Spleen (tissue), 11 donors: ENCODE measurements at regions not wholly inside any gene's neighbourhood (a gene's known extent, or its start where the extent isn't known, plus 50 kb on each side); places are given as distances from the start of the nearest gene placed in this dataset.

Source experiments
- DNase-seq: peaks from one replicate; pipeline ENCODE4 v3.0.0-alpha.2; 2020
- H3K27ac ChIP-seq, 8 donors: fragments of 200-600 bp; sonication (generic) in 7 of 8; 1 replicate in 4 of 8; 2 replicates in 4 of 8; pipeline versions ENCODE4 v1.5.0 to v1.8.0; 2016 to 2021; ENCODE audit warnings: inconsistent platforms in 4 of 8, mild to moderate bottlenecking in 4 of 8, moderate library complexity in 1 of 8
- H3K27me3 ChIP-seq, 7 donors: fragments of 200-600 bp; sonication (generic) in 6 of 7; replicated peaks in 1 of 7; 1 replicate in 4 of 7; 2 replicates in 3 of 7; pipeline versions ENCODE4 v1.5.0 to v1.8.0; 2016 to 2021; ENCODE audit warnings: inconsistent platforms in 3 of 7, mild to moderate bottlenecking in 1 of 7
- H3K36me3 ChIP-seq, 6 donors: fragments of 200-600 bp; sonication (generic) in 5 of 6; 1 replicate in 4 of 6; 2 replicates in 2 of 6; pipeline versions ENCODE4 v1.5.0 to v1.8.0; 2016 to 2021; ENCODE audit warnings: inconsistent platforms in 2 of 6
- H3K4me1 ChIP-seq, 6 donors: fragments of 200-600 bp; sonication (generic) in 5 of 6; 1 replicate in 3 of 6; 2 replicates in 3 of 6; pipeline versions ENCODE4 v1.5.0 to v1.8.0; 2016 to 2021; ENCODE audit warnings: inconsistent platforms in 3 of 6
- H3K4me3 ChIP-seq, 8 donors: fragments of 200-600 bp; sonication (generic) in 7 of 8; 1 replicate in 4 of 8; 2 replicates in 4 of 8; pipeline versions ENCODE4 v1.5.0 to v1.8.0; 2016 to 2021; ENCODE audit warnings: inconsistent platforms in 4 of 8, mild to moderate bottlenecking in 4 of 8, moderate library complexity in 2 of 8
- H3K9me3 ChIP-seq, 8 donors: fragments of 200-600 bp; sonication (generic) in 7 of 8; 1 replicate in 4 of 8; 2 replicates in 4 of 8; pipeline versions ENCODE4 v1.5.0 to v1.8.0; 2016 to 2021; ENCODE audit warnings: inconsistent platforms in 4 of 8
- CTCF ChIP-seq, 11 experiments: fragments of 200-600 bp in 7 of 11; fragments of 450-650 bp in 4 of 11; sonication (generic) in 4 of 11; IDR thresholded peaks in 8 of 11; conservative IDR thresholded peaks in 3 of 11; 1 replicate in 7 of 11; 2 replicates in 4 of 11; pipeline versions ENCODE4 v1.4.0 to v1.8.0; 2016 to 2021; ENCODE audit warnings: antibody characterized with exemption in 11 of 11, inconsistent platforms in 4 of 11, mild to moderate bottlenecking in 1 of 11
- POLR2A ChIP-seq, 3 donors: fragments of 450-650 bp; IDR thresholded peaks; one replicate each; pipeline ENCODE4 v1.5.1; 2017; ENCODE audit warnings: antibody characterized with exemption in 3 of 3, mild to moderate bottlenecking in 1 of 3
- POLR2AphosphoS5 ChIP-seq, 3 donors: sonication (generic); formaldehyde crosslinking; IDR thresholded peaks; one replicate each; pipeline ENCODE4 v1.5.1; 2017; ENCODE audit warnings: antibody characterized with exemption in 3 of 3
- WGBS, 5 donors: extraction: QIAGEN DNeasy Blood & Tissue Kit in 3 of 5; methylation state at CpG; one replicate each; pipeline versions ENCODE4 v1.1.5 to v1.1.7; 2013 to 2018; 5-methylcytosine and 5-hydroxymethylcytosine counted together
- intact Hi-C: fragments of 100-400 bp; cut with DNase I; formaldehyde crosslinking; loops from one replicate; pipeline ENCODE4 v1.15.0; 2023; ENCODE audit warnings: low total_unique reads
- donor health status: healthy with polysubstance abuse.
- donor health status: DM: no; HTN: no; CAD: no; lungs with moderate emphysema.
- donor health status: DM: no; HTN: no; CAD: no.
- donor health status: Bipolar disorder and iron deficiency.
- donor health status: healthy.
- donor health status: DM: no; HTN: no; CAD: no.
- donor health status: DM: yes; HTN: yes; CAD: no.

DNA sequence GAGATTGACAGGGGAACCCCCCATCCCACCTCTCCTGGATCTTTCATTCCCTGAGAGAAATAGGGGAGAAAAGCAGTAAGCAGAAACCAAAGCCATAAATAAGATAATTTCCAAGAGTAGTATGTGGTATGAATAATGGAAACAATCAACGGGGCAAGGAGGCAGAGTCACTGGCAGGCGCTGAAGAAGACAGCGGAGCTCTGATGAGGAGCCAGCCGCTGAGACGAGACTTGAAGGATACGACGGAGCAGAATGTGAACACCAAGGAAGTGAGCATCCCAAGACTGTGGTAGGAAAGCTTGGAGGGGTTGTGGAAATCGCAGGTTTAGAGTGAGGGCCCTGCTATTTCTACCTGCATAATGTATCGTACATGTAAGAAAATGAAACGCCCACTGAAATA is 93.6 kb upstream of the CBLN2 start:
- no peaks in the 10 kb centered on the region for H3K4me1 ChIP-seq
- no peak for TF ChIP-seq POLR2AphosphoS5 (IDR thresholded peaks at IDR 0.05)
- TF ChIP-seq CTCF (IDR thresholded peaks at IDR 0.05 in 8 of 11, conservative IDR thresholded peaks at IDR 0.05 in 3 of 11): no peak
- TF ChIP-seq POLR2A (IDR thresholded peaks at IDR 0.05): no peak
- no peaks in the 10 kb centered on the region for H3K9me3 ChIP-seq
- intact Hi-C loops: no loop called here
- no peak for DNase-seq
- H3K27me3 ChIP-seq: no peaks in the 10 kb centered on the region
- no peaks in the 10 kb centered on the region for H3K36me3 ChIP-seq
- no peak overlapping the region for H3K4me3 ChIP-seq
- no peak overlapping the region for H3K27ac ChIP-seq
- WGBS, 5 donors: 80 to 86% (median 82%) methylated on average over 10 of the region's 10 CpGs

GRCh38 chr18:72637299-72637698 is 93.2 kb upstream of the CBLN2 start:
- WGBS, 5 donors: 71 to 80% (median 74%) methylated on average over 6 of the region's 6 CpGs

DNA sequence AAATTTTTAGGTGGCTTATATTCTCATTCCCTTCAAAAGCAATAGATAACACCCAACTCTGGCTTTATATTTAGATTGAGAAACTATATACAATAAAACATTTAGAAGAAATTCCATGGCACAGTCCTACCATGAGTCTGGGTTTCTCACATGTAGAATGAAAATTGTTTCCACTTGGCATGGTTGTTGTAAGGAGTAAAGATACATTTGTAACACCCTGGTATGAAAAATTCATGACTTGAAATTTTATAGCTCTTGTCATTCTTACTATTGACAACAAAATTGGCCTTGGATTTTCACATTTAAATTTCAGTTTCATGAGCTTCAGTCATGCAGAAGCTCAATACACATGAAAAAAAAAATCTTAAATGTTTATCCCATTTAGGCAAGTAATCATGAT is 92.5 kb upstream of the CBLN2 start:
- H3K4me1 ChIP-seq: no peaks in the 10 kb centered on the region
- H3K36me3 ChIP-seq: no peaks in the 10 kb centered on the region
- TF ChIP-seq POLR2AphosphoS5 (IDR thresholded peaks at IDR 0.05): no peak
- TF ChIP-seq POLR2A (IDR thresholded peaks at IDR 0.05): no peak
- TF ChIP-seq CTCF (IDR thresholded peaks at IDR 0.05 in 8 of 11, conservative IDR thresholded peaks at IDR 0.05 in 3 of 11): no peak
- H3K27me3 ChIP-seq: no peaks in the 10 kb centered on the region
- H3K9me3 ChIP-seq: no peaks in the 10 kb centered on the region
- no peak for DNase-seq
- no peak overlapping the region for H3K4me3 ChIP-seq
- H3K27ac ChIP-seq: no peak overlapping the region
- intact Hi-C loops: no loop called here

More at GRCh38 chr18:72637299-72637698, 93.2 kb upstream of the CBLN2 start:
- Histone ChIP-seq H3K9me3 (no peaks in the 10 kb centered on the region), H3K4me3 (no peak overlapping the region), H3K27ac (no peak overlapping the region), H3K36me3 (no peaks in the 10 kb centered on the region), H3K27me3 (no peaks in the 10 kb centered on the region), H3K4me1 (no peaks in the 10 kb centered on the region)
- no peak for DNase-seq
- intact Hi-C loops: no loop called here
- TF ChIP-seq CTCF (IDR thresholded peaks at IDR 0.05 in 8 of 11, conservative IDR thresholded peaks at IDR 0.05 in 3 of 11): no peak

GRCh38 chr18:72634500-72634899 is 90.4 kb upstream of the CBLN2 start:
- no peak for TF ChIP-seq POLR2A (IDR thresholded peaks at IDR 0.05)
- TF ChIP-seq POLR2AphosphoS5 (IDR thresholded peaks at IDR 0.05): no peak
- no peak for TF ChIP-seq CTCF (IDR thresholded peaks at IDR 0.05 in 8 of 11, conservative IDR thresholded peaks at IDR 0.05 in 3 of 11)
- Histone ChIP-seq H3K27ac (no peak overlapping the region), H3K4me3 (no peak overlapping the region), H3K4me1 (no peaks in the 10 kb centered on the region), H3K27me3 (no peaks in the 10 kb centered on the region), H3K36me3 (no peaks in the 10 kb centered on the region), H3K9me3 (no peaks in the 10 kb centered on the region)
- DNase-seq: no peak
- WGBS, 5 donors: 56 to 75% (median 60%) methylated on average over 2 of the region's 2 CpGs
- intact Hi-C loops: no loop called here
